OCI-LY7 (cell line): ENCODE measurements at regions not wholly inside any gene's neighbourhood (a gene's known extent, or its start where the extent isn't known, plus 50 kb on each side); places are given as distances from the start of the nearest gene placed in this dataset.

Experiments
- BruUV-seq: library from RNA; stranded (reverse); fragments of 400-500 nt; replicated peaks from 2 replicates; lab custom pipeline; 2021; lab: Mats Ljungman, UMichigan
- CTCF ChIA-PET: fragments of 300-600 bp; sonication (Branson Sonifier 250); formaldehyde crosslinking; loops from one replicate; lab custom pipeline; 2022; ENCODE audit warnings: antibody characterized with exemption; ENCODE audit not compliant: unreplicated experiment; lab: Charles Lee
- POLR2A ChIA-PET: fragments of 300-600 bp; sonication (Branson Sonifier 250); formaldehyde crosslinking; loops from one replicate; lab custom pipeline; 2022; ENCODE audit warnings: antibody characterized with exemption; lab: Charles Lee
- DNase-seq: peaks from one replicate; pipeline ENCODE4 v3.0.0-alpha.2; 2015; ENCODE audit warnings: low spot score
- H2AFZ ChIP-seq: fragments of 200-600 bp; sonication (generic), shearing (Covaris generic); 2 replicates; pipeline ENCODE4 v1.6.1; 2014; ENCODE audit warnings: mild to moderate bottlenecking, antibody characterized with exemption, low read length, moderate library complexity
- H3K27ac ChIP-seq: fragments of 200-600 bp; sonication (generic); 2 replicates; pipeline ENCODE4 v1.5.1; 2014; ENCODE audit warnings: mixed run types, low read depth, mild to moderate bottlenecking, moderate library complexity, low read length, inconsistent platforms; ENCODE audit not compliant: poor library complexity, severe bottlenecking
- H3K36me3 ChIP-seq: fragments of 200-600 bp; sonication (generic); 2 replicates; pipeline ENCODE4 v1.6.1; 2014; ENCODE audit warnings: mild to moderate bottlenecking, antibody characterized with exemption, low read length, moderate library complexity, mixed read lengths; ENCODE audit not compliant: insufficient read depth
- H3K4me1 ChIP-seq: fragments of 200-600 bp; sonication (generic); 2 replicates; pipeline ENCODE4 v1.5.1; 2014; ENCODE audit warnings: mild to moderate bottlenecking, low read length; ENCODE audit not compliant: insufficient read depth, poor library complexity, severe bottlenecking
- H3K4me2 ChIP-seq: fragments of 200-600 bp; sonication (generic); 2 replicates; pipeline ENCODE4 v1.6.1; 2014; ENCODE audit warnings: mild to moderate bottlenecking, low read length
- H3K4me3 ChIP-seq: fragments of 200-600 bp; sonication (generic); 2 replicates; pipeline ENCODE4 v1.5.1; 2014; ENCODE audit warnings: mild to moderate bottlenecking, low read depth, low read length; ENCODE audit not compliant: poor library complexity, severe bottlenecking
- H3K79me2 ChIP-seq: fragments of 200-600 bp; sonication (generic); 2 replicates; pipeline ENCODE4 v1.6.1; 2016; ENCODE audit warnings: low read depth, mild to moderate bottlenecking, low read length, moderate library complexity, mixed read lengths; ENCODE audit not compliant: insufficient read depth
- H3K9me2 ChIP-seq: fragments of 200-600 bp; sonication (generic); 2 replicates; pipeline ENCODE4 v1.6.1; 2016; ENCODE audit warnings: mild to moderate bottlenecking, low read length, mixed read lengths; ENCODE audit not compliant: insufficient read depth
- H3K9me3 ChIP-seq: fragments of 200-600 bp; sonication (generic); 2 replicates; pipeline ENCODE4 v1.6.1; 2014; ENCODE audit warnings: mild to moderate bottlenecking, mixed run types, low read length, mixed read lengths
- H4K20me1 ChIP-seq: fragments of 200-600 bp; sonication (generic); 2 replicates; pipeline ENCODE4 v1.6.1; 2014; ENCODE audit warnings: mild to moderate bottlenecking, antibody characterized with exemption, low read length, moderate library complexity, mixed read lengths; ENCODE audit not compliant: insufficient read depth
- EZH2phosphoT487 ChIP-seq: fragments of 200-600 bp; sonication (generic); IDR thresholded peaks from 2 replicates; pipeline ENCODE4 v1.6.1; 2018; ENCODE audit warnings: low read depth, borderline replicate concordance, mild to moderate bottlenecking, mixed run types, antibody characterized with exemption, low read length, moderate library complexity, mixed read lengths
- intact Hi-C: fragments of 100-400 bp; cut with micrococcal nuclease; formaldehyde crosslinking; loops from one replicate; pipeline ENCODE4 v1.10.0; 2022; ENCODE audit not compliant: unreplicated experiment
- TF ChIP-seq, protein P1 (sequence below): fragments of 200-600 bp; sonication (generic); conservative IDR thresholded peaks from 2 replicates; pipeline ENCODE4 v1.5.1; 2014; ENCODE audit warnings: mild to moderate bottlenecking, antibody characterized with exemption, low read length, moderate library complexity, mixed read lengths

DNA sequence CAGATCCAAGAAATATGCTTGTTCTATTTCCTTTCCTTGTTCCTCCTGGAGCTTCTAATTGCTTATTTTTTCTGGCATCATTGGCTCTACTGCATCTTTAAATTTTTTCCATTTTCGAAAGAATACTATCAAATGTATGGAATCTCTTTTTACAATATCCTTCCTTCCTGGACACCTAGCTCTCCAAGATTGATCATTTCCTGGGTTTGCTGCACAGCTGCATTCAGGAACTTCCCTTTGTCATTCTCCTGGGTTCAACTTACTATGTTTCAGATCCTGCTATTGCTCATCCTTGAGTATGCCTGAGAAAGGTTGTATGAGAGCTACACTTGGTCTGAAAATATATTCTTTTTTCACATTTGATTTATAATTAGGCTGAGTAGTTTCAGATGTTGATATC is 73.7 kb upstream of the ERCC6L2 start:
- Histone ChIP-seq H3K9me2 (no peaks in the 10 kb centered on the region), H4K20me1 (no peaks in the 10 kb centered on the region), H3K4me1 (no peaks in the 10 kb centered on the region), H3K4me3 (no peak overlapping the region), H3K36me3 (no peaks in the 10 kb centered on the region), H3K4me2 (no peak overlapping the region), H2AFZ (no peak overlapping the region), H3K79me2 (no peaks in the 10 kb centered on the region), H3K27ac (no peak overlapping the region), H3K9me3 (peaks cover 5% of the 10 kb centered on the region; the same call in 1 of the 2 replicates)
- no TSS peak for BruUV-seq
- intact Hi-C loops, result no loop called here
- no peak for TF ChIP-seq EZH2phosphoT487
- TF ChIP-seq, protein P1, sequence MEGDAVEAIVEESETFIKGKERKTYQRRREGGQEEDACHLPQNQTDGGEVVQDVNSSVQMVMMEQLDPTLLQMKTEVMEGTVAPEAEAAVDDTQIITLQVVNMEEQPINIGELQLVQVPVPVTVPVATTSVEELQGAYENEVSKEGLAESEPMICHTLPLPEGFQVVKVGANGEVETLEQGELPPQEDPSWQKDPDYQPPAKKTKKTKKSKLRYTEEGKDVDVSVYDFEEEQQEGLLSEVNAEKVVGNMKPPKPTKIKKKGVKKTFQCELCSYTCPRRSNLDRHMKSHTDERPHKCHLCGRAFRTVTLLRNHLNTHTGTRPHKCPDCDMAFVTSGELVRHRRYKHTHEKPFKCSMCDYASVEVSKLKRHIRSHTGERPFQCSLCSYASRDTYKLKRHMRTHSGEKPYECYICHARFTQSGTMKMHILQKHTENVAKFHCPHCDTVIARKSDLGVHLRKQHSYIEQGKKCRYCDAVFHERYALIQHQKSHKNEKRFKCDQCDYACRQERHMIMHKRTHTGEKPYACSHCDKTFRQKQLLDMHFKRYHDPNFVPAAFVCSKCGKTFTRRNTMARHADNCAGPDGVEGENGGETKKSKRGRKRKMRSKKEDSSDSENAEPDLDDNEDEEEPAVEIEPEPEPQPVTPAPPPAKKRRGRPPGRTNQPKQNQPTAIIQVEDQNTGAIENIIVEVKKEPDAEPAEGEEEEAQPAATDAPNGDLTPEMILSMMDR, result no peak
- POLR2A ChIA-PET, result interaction anchor here (1.3 kb wide), 1 partner anchor 13 kb away, joined by 3 read pairs; no protein-coding TSS in a partner anchor
- DNase-seq, result no peak
- CTCF ChIA-PET, result no interaction called here

DNA sequence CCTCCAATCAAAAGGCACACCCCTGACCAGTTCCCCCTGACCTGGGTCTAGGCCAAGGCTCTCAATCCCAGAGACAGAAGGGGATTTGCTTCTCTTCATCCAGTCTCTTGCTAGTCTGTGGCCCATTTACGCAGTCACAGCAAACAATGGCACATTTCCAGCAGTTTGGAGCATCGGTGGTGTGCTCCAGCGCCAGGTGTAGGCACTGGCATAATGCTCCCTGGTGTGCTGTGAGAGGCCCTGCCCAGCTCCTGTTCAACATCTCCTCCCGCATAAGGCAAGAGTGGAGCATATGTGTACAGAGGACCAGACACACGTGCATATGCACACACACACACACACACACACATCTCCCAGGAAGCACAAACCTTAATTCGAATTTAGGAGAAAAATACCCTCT is 79.5 kb upstream of the ERCC6L2 start:
- H3K79me2 ChIP-seq, result no peaks in the 10 kb centered on the region
- no TSS peak for BruUV-seq
- intact Hi-C loops, result no loop called here
- no peaks in the 10 kb centered on the region for H3K4me1 ChIP-seq
- H4K20me1 ChIP-seq, result no peaks in the 10 kb centered on the region
- TF ChIP-seq, protein P1, result no peak
- no peak for TF ChIP-seq EZH2phosphoT487
- CTCF ChIA-PET, result no interaction called here
- POLR2A ChIA-PET, result no interaction called here
- H3K4me2 ChIP-seq, result no peak overlapping the region
- H3K36me3 ChIP-seq, result no peaks in the 10 kb centered on the region
- H3K9me2 ChIP-seq, result no peaks in the 10 kb centered on the region
- no peak overlapping the region for H2AFZ ChIP-seq
- H3K4me3 ChIP-seq, result no peak overlapping the region
- no peak for DNase-seq
- H3K9me3 ChIP-seq, result no peaks in the 10 kb centered on the region
- no peak overlapping the region for H3K27ac ChIP-seq

DNA sequence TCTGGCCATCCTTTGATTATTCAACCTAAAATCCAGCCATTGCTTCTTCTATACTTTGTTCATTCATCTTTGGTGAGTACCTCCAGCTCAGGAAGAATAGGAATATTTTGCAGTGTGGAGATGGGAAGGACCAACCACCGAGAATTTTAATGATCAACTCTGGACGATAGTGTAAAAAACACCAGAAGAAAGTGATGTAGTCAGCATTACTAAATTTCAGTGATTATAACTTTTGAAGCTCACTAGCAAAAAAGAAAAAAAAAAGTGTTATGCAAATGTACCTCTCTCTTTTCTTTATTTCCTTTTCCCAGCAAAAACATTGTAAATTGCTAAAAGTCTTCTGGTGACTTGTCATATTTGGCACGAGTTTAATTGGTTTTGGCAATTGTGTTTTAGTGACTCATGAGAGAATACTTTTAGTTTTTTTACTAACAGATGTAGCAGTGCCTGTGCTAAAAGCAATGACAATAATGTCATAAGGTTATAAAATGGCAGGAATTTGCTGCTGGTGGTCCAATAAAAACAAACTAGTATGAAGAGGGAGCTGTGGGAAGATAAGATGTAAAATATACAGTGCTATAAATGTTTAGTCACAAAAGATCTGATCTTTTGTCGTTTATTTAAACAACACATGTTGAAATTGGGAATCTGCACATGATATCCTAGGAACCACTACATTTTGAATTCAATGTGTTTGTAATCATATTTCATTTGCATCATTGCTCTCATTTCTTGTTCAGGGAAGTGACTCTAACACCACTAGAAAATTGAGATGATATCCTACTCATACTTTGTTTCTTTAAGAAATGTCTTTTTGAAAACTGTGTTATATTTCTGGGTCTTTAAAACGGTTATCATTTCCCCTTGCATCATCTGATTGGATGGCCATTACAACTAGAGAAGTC is 81.3 kb upstream of the ERCC6L2 start:
- H3K79me2 ChIP-seq, result no peaks in the 10 kb centered on the region
- H3K27ac ChIP-seq, result no peak overlapping the region
- no peak overlapping the region for H3K4me3 ChIP-seq
- H3K9me2 ChIP-seq, result no peaks in the 10 kb centered on the region
- TF ChIP-seq, protein P1, result no peak
- no peak for TF ChIP-seq EZH2phosphoT487
- CTCF ChIA-PET, result no interaction called here
- H3K9me3 ChIP-seq, result no peaks in the 10 kb centered on the region
- no peaks in the 10 kb centered on the region for H4K20me1 ChIP-seq
- intact Hi-C loops, result no loop called here
- no peak overlapping the region for H2AFZ ChIP-seq
- DNase-seq, result no peak
- H3K4me1 ChIP-seq, result no peaks in the 10 kb centered on the region
- no peak overlapping the region for H3K4me2 ChIP-seq
- BruUV-seq, result no TSS peak
- H3K36me3 ChIP-seq, result no peaks in the 10 kb centered on the region
- POLR2A ChIA-PET, result interaction anchor here (0.7 kb wide), 1 partner anchor 868 kb away, joined by 3 read pairs; no protein-coding TSS in a partner anchor
